BJ (cell line): ENCODE measurements at regions not wholly inside any gene's neighbourhood (a gene's known extent, or its start where the extent isn't known, plus 50 kb on each side); places are given as distances from the start of the nearest gene placed in this dataset.
"Not testable (repeated sequence)": the region's sequence is repeated elsewhere in the genome, so short reads cannot be mapped to it uniquely, and the experiment has no call there.

Source experiments
- CTCF ChIA-PET: fragments of 350-600 bp; formaldehyde crosslinking; extraction: SDS; loops from one replicate; lab custom pipeline; 2021; ENCODE audit warnings: antibody characterized with exemption, inconsistent platforms; lab: Yijun Ruan, JAX
- POLR2A ChIA-PET: fragments of 300-600 bp; sonication (Branson Sonifier 250); formaldehyde crosslinking; extraction: SDS; loops from one replicate; lab custom pipeline; 2021; ENCODE audit warnings: antibody characterized with exemption; lab: Charles Lee
- DNase-seq: peaks from one replicate; pipeline ENCODE4 v3.0.0-alpha.2; 2011; ENCODE audit warnings: low read depth
- H3K27me3 ChIP-seq: 2 replicates; pipeline ENCODE4 v1.6.0; 2011; ENCODE audit warnings: low read length; ENCODE audit not compliant: control insufficient read depth, insufficient read depth
- H3K36me3 ChIP-seq: 2 replicates; pipeline ENCODE4 v1.5.1; 2011; ENCODE audit warnings: low read length; ENCODE audit not compliant: control insufficient read depth, insufficient read depth
- H3K4me3 ChIP-seq: 2 replicates; pipeline ENCODE4 v1.5.1; 2011; ENCODE audit warnings: low read depth, mild to moderate bottlenecking, control low read depth, low read length
- TF ChIP-seq, protein P1 (sequence below): IDR thresholded peaks from 2 replicates; pipeline ENCODE4 v1.5.1; 2011; ENCODE audit warnings: low read depth, mild to moderate bottlenecking, control low read depth, inconsistent platforms, low read length, moderate library complexity; ENCODE audit not compliant: insufficient read depth

- TF ChIP-seq, protein P1, sequence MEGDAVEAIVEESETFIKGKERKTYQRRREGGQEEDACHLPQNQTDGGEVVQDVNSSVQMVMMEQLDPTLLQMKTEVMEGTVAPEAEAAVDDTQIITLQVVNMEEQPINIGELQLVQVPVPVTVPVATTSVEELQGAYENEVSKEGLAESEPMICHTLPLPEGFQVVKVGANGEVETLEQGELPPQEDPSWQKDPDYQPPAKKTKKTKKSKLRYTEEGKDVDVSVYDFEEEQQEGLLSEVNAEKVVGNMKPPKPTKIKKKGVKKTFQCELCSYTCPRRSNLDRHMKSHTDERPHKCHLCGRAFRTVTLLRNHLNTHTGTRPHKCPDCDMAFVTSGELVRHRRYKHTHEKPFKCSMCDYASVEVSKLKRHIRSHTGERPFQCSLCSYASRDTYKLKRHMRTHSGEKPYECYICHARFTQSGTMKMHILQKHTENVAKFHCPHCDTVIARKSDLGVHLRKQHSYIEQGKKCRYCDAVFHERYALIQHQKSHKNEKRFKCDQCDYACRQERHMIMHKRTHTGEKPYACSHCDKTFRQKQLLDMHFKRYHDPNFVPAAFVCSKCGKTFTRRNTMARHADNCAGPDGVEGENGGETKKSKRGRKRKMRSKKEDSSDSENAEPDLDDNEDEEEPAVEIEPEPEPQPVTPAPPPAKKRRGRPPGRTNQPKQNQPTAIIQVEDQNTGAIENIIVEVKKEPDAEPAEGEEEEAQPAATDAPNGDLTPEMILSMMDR = no peak
- DNase-seq = no peak
- Histone ChIP-seq H3K36me3 (no peaks in the 10 kb centered on the region), H3K27me3 (no peaks in the 10 kb centered on the region), H3K4me3 (no peak overlapping the region)
- ChIA-PET CTCF (no interaction called here), POLR2A (no interaction called here)
These were observed 56.7 kb downstream of the CCDC74A start for GRCh38 chr2:131584380-131584779.

- ChIA-PET CTCF (no interaction called here), POLR2A (no interaction called here)
- H3K4me3 ChIP-seq = no peak overlapping the region
- TF ChIP-seq, protein P1 = no peak
- no peaks in the 10 kb centered on the region for H3K27me3 ChIP-seq
- no peaks in the 10 kb centered on the region for H3K36me3 ChIP-seq
- no peak for DNase-seq
These were observed 57.3 kb downstream of the CCDC74A start for GRCh38 chr2:131584940-131585339.

- TF ChIP-seq, protein P1 = no peak
- DNase-seq = no peak
- Histone ChIP-seq H3K36me3 (no peaks in the 10 kb centered on the region), H3K4me3 (no peak overlapping the region), H3K27me3 (no peaks in the 10 kb centered on the region)
- POLR2A ChIA-PET = no interaction called here
- CTCF ChIA-PET = no interaction called here
These were observed 60.6 kb downstream of the CCDC74A start for GRCh38 chr2:131588152-131588873.

GRCh38 chr2:131589126-131589525, 61.4 kb downstream of the CCDC74A start:
- CTCF ChIA-PET, H3K4me3 ChIP-seq, POLR2A ChIA-PET, DNase-seq, H3K36me3 ChIP-seq, H3K27me3 ChIP-seq: not testable (repeated sequence)

DNA sequence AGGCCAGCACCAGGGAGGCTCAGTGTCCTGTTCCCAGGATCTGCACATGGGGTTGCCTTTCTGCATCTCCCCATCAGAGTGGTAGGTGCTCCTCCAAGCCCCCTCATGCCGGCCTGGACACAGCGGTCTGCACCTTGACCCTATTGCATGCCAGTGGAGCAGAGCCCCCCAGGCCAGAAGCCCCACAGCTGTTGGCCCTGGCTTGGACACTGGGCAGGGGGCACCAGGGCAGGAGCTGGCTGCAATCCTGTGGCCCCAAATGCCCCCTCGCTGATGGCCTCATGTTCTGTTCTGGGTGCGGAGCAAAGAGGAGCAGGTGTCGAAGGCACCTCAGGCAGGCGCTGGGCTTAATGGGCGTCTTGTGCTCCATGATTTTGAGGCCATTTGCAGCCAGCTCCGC, 62.7 kb downstream of the CCDC74A start:
- no peaks in the 10 kb centered on the region for H3K36me3 ChIP-seq
- no peak overlapping the region for H3K4me3 ChIP-seq
- no peak for DNase-seq
- H3K27me3 ChIP-seq = no peaks in the 10 kb centered on the region
- ChIA-PET CTCF (no interaction called here), POLR2A (no interaction called here)
- TF ChIP-seq, protein P1 = no peak

DNA sequence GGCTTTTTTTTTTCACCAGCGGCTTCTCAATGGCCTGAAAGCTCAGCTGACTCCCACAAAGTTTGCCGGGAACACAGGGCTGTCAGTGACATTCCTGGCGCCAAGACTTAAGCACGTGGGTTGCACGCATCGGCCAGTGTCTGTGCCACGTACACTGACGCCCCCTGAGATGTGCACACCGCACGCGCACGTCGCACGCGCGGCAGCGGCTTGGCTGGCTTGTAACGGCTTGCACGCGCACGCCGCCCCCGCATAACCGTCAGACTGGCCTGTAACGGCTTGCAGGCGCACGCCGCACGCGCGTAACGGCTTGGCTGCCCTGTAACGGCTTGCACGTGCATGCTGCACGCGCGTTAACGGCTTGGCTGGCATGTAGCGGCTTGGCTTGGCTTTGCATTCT, 63.2 kb downstream of the CCDC74A start:
- CTCF ChIA-PET = no interaction called here
- Histone ChIP-seq H3K36me3 (no peaks in the 10 kb centered on the region), H3K4me3 (no peak overlapping the region), H3K27me3 (no peaks in the 10 kb centered on the region)
- POLR2A ChIA-PET = no interaction called here
- TF ChIP-seq, protein P1 = no peak
- DNase-seq = no peak

DNA sequence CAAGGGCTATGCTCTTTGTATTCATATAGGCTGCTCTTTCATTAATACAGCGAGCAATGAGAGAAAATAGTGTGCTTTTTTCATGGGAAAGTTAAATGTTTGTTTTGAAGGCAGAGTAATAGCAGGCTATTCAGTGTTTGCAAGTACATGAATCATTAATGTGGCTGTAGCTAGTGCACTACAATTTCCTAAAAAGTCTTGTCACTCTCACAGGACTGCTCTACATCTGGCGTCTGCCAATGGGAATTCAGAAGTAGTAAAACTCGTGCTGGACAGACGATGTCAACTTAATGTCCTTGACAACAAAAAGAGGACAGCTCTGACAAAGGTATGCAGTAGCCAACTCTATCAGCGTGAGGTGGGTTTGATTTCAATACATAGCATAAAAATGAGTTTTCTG, 68.9 kb downstream of the CCDC74A start:
- H3K4me3 ChIP-seq, DNase-seq, POLR2A ChIA-PET, H3K36me3 ChIP-seq, H3K27me3 ChIP-seq, CTCF ChIA-PET: not testable (repeated sequence)

DNA sequence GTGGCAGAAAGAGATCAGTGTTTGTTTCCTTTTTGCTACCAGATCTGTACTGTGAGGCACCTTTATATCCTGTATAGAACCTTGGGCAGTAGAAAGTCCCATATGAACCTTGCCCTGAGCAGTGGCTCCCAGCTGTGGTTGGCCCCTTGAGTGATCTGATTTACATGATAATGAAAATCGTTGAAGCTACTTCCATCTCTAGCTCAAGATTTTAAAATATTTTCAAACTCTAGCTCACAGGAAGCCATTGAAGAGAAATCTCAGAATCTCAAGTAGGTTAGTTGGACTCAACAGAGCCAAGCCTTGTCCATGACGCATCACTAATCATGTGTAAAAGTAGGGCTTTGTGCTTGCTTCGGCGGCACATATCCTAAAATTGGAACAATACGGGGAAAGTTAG, 74.8 kb downstream of the CCDC74A start:
- CTCF ChIA-PET, H3K4me3 ChIP-seq, H3K36me3 ChIP-seq, H3K27me3 ChIP-seq, POLR2A ChIA-PET, DNase-seq: not testable (repeated sequence)
